Suprapubic skin (tissue), 4 donors: ENCODE measurements at regions not wholly inside any gene's neighbourhood (a gene's known extent, or its start where the extent isn't known, plus 50 kb on each side); places are given as distances from the start of the nearest gene placed in this dataset.

Experiments
- EP300 ChIP-seq: sonication (generic); formaldehyde crosslinking; IDR thresholded peaks from one replicate; pipeline ENCODE4 v1.6.1; 2017; ENCODE audit warnings: antibody characterized with exemption
- POLR2A ChIP-seq, 2 donors: fragments of 450-650 bp; IDR thresholded peaks; one replicate each; pipeline ENCODE4 v1.6.1; 2017; ENCODE audit warnings: antibody characterized with exemption in 2 of 2, mild to moderate bottlenecking in 2 of 2, moderate library complexity in 2 of 2
- POLR2AphosphoS5 ChIP-seq, 3 donors: sonication (generic); formaldehyde crosslinking; IDR thresholded peaks; one replicate each; pipeline ENCODE4 v1.6.1; 2017; ENCODE audit warnings: antibody characterized with exemption in 3 of 3
- TF ChIP-seq, protein P1 (sequence below), 2 donors: fragments of 200-600 bp in 1 of 2; fragments of 450-650 bp in 1 of 2; sonication (generic) in 1 of 2; IDR thresholded peaks; one replicate each; pipeline ENCODE4 v1.5.1; 2016 to 2019; ENCODE audit warnings: antibody characterized with exemption in 2 of 2, mild to moderate bottlenecking in 1 of 2, moderate library complexity in 1 of 2

DNA sequence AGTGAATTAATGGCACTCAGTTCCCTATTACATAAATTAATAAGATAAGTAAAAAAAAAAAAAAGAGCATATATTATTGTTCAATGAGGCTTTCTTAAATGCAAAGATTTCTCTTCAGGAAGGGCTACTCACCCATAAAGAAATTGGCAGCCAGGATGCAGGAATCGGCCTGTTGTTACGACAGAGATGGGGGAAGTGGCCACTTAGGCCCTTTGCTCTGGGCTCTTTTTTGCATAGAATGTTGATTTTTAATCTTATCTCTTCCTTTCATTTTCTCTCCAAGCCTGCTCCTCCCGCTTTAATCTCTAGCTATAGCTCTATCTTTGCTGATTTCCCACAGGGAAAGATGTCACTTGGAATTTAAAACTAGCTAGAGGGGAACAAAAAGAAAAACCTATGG, 391.8 kb upstream of the CRIM1 start:
- TF ChIP-seq, protein P1, sequence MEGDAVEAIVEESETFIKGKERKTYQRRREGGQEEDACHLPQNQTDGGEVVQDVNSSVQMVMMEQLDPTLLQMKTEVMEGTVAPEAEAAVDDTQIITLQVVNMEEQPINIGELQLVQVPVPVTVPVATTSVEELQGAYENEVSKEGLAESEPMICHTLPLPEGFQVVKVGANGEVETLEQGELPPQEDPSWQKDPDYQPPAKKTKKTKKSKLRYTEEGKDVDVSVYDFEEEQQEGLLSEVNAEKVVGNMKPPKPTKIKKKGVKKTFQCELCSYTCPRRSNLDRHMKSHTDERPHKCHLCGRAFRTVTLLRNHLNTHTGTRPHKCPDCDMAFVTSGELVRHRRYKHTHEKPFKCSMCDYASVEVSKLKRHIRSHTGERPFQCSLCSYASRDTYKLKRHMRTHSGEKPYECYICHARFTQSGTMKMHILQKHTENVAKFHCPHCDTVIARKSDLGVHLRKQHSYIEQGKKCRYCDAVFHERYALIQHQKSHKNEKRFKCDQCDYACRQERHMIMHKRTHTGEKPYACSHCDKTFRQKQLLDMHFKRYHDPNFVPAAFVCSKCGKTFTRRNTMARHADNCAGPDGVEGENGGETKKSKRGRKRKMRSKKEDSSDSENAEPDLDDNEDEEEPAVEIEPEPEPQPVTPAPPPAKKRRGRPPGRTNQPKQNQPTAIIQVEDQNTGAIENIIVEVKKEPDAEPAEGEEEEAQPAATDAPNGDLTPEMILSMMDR (IDR thresholded peaks at IDR 0.05): no peak
- TF ChIP-seq EP300 (no peak), POLR2AphosphoS5 (IDR thresholded peaks at IDR 0.05) (no peak), POLR2A (IDR thresholded peaks at IDR 0.05) (no peak)
